ENCODE measurements at regions not wholly inside any gene's neighbourhood (a gene's known extent, or its start where the extent isn't known, plus 50 kb on each side); places are given as distances from the start of the nearest gene placed in this dataset.
"Not testable (repeated sequence)": the region's sequence is repeated elsewhere in the genome, so short reads cannot be mapped to it uniquely, and the experiment has no call there.

- no peak for DNase-seq
These were observed 194.9 kb upstream of the HAAO start for GRCh38 chr2:42987112-42987922.

GRCh38 chr2:42984617-42985016, 192.2 kb upstream of the HAAO start:
- no peak for DNase-seq

GRCh38 chr2:42984081-42984480, 191.7 kb upstream of the HAAO start:
- DNase-seq, result no peak

GRCh38 chr2:42980764-42981416, 188.5 kb upstream of the HAAO start:
- no peak for DNase-seq

GRCh38 chr2:42979870-42980763, 187.7 kb upstream of the HAAO start:
- DNase-seq, result no peak

- no peak for DNase-seq
These were observed 187.1 kb upstream of the HAAO start for GRCh38 chr2:42979416-42979869.

GRCh38 chr2:42978887-42979415, 186.6 kb upstream of the HAAO start:
- no peak for DNase-seq

GRCh38 chr2:42978175-42978886, 185.9 kb upstream of the HAAO start:
- no peak for DNase-seq

GRCh38 chr2:42977270-42978174, 185.1 kb upstream of the HAAO start:
- no peak for DNase-seq

GRCh38 chr2:42976351-42976750, 184.0 kb upstream of the HAAO start:
- DNase-seq, result no peak

- DNase-seq, result no peak
These were observed 182.6 kb upstream of the HAAO start for GRCh38 chr2:42974721-42975717.

- no peak for DNase-seq
These were observed 181.9 kb upstream of the HAAO start for GRCh38 chr2:42974169-42974720.

GRCh38 chr2:42973726-42974125, 181.3 kb upstream of the HAAO start:
- no peak for DNase-seq

- not testable (repeated sequence) for DNase-seq
These were observed 180.6 kb upstream of the HAAO start for GRCh38 chr2:42972933-42973516.

GRCh38 chr2:42971947-42972736, 179.8 kb upstream of the HAAO start:
- DNase-seq, result no peak

GRCh38 chr2:42971381-42971780, 179.0 kb upstream of the HAAO start:
- no peak for DNase-seq

- no peak for DNase-seq
These were observed 177.8 kb upstream of the HAAO start for GRCh38 chr2:42970151-42970550.

Data from SIG-M5 (cell line).